ENCODE measurements at regions not wholly inside any gene's neighbourhood (a gene's known extent, or its start where the extent isn't known, plus 50 kb on each side); places are given as distances from the start of the nearest gene placed in this dataset.

DNA sequence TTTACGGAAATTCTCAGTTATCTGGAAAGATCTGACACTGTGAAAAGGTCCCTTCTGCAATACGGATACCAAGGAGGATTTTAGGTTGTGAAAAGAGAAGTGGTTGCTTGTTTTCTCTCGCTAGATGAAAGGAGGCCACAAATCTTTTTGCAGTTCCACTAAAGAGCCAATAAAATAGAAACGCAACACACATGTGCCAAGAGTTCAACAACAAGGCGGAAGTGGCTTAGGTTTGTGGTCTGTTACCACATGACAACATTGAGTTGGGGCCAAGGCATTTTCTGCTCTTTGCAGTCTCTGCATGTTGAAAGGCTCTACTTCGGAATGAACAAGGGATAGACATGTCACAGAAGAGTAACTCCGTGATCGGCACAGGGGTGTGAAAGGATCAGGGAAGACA, 115.7 kb upstream of the OSR1 start:
- Mint-ChIP-seq H3K4me1 (peaks cover 20 to 23% of the 10 kb centered on the region in 2 experiments), H3K36me3 (ENCODE audit: insufficient read depth in 1 of 3, low read depth in 3 of 3) (no peaks in the 10 kb centered on the region), H3K27ac (no peak overlapping the region; a peak in 2 of 7 replicates), H3K4me3 (no peak overlapping the region), H3K9me3 (no peaks in the 10 kb centered on the region), H3K27me3 (ENCODE audit: low read depth) (no peaks in the 10 kb centered on the region; the same call in 1 of the 2 replicates)
- H3K18ac ChIP-seq (ENCODE audit: insufficient read length, low read depth, low read length): no peak overlapping the region
- no peak overlapping the region for H2BK15ac ChIP-seq (ENCODE audit: low read depth, low read length)
- H3K23me2 ChIP-seq (ENCODE audit: insufficient read length, low read depth, low read length, poor library complexity, severe bottlenecking): no peaks in the 10 kb centered on the region
- no peaks in the 10 kb centered on the region for H3K9me3 ChIP-seq (ENCODE audit: control insufficient read depth, low read depth, low read length)
- no peaks in the 10 kb centered on the region for H3K79me2 ChIP-seq (ENCODE audit: insufficient read depth, low read length)
- no peak overlapping the region for H3K9ac ChIP-seq (ENCODE audit: extremely low read depth, insufficient read length, low read length)
- no peak overlapping the region for H3T11ph ChIP-seq (ENCODE audit: low read length)
- no peaks in the 10 kb centered on the region for H4K20me1 ChIP-seq (ENCODE audit: control insufficient read depth, insufficient read depth, insufficient read length)
- no peak overlapping the region for H4K5ac ChIP-seq (ENCODE audit: insufficient read length, low read depth, low read length)
- DNase-seq: no peak
- H3K4ac ChIP-seq (ENCODE audit: low read depth, low read length): no peak overlapping the region
- H3K4me1 ChIP-seq (ENCODE audit: insufficient read depth, low read length): no peaks in the 10 kb centered on the region
- no peak overlapping the region for H2BK120ac ChIP-seq (ENCODE audit: low read depth, low read length, poor library complexity, severe bottlenecking)
- no peaks in the 10 kb centered on the region for H3K79me1 ChIP-seq (ENCODE audit: insufficient read depth, low read depth, low read length, poor library complexity, severe bottlenecking)
- H3K27me3 ChIP-seq (ENCODE audit: insufficient read depth, low read length): no peaks in the 10 kb centered on the region
- H2AFZ ChIP-seq (ENCODE audit: low read length): no peak overlapping the region
- H3K4me2 ChIP-seq (ENCODE audit: insufficient read depth, insufficient read length, low read length): no peak overlapping the region
- no peak overlapping the region for H2AK5ac ChIP-seq (ENCODE audit: insufficient read length, low read length)
- no peak overlapping the region for H2BK20ac ChIP-seq (ENCODE audit: low read depth, low read length, poor library complexity, severe bottlenecking)
- no peak overlapping the region for H3K27ac ChIP-seq (ENCODE audit: insufficient read length, low read depth, low read length)
- WGBS (ENCODE audit: extremely low coverage, insufficient read length, low lambda C conversion rate): no CpG with 5 or more reads among the region's 8 CpGs
- no peak overlapping the region for H3K14ac ChIP-seq (ENCODE audit: insufficient read depth, low read length)
- H4K8ac ChIP-seq (replicated peaks; ENCODE audit: insufficient read length, low read depth, low read length): no peak overlapping the region
- H2BK5ac ChIP-seq (ENCODE audit: insufficient read length, low read length): no peak overlapping the region
- H2BK12ac ChIP-seq (ENCODE audit: insufficient read length, low read depth, low read length): no peak overlapping the region
- TF ChIP-seq, protein P1, sequence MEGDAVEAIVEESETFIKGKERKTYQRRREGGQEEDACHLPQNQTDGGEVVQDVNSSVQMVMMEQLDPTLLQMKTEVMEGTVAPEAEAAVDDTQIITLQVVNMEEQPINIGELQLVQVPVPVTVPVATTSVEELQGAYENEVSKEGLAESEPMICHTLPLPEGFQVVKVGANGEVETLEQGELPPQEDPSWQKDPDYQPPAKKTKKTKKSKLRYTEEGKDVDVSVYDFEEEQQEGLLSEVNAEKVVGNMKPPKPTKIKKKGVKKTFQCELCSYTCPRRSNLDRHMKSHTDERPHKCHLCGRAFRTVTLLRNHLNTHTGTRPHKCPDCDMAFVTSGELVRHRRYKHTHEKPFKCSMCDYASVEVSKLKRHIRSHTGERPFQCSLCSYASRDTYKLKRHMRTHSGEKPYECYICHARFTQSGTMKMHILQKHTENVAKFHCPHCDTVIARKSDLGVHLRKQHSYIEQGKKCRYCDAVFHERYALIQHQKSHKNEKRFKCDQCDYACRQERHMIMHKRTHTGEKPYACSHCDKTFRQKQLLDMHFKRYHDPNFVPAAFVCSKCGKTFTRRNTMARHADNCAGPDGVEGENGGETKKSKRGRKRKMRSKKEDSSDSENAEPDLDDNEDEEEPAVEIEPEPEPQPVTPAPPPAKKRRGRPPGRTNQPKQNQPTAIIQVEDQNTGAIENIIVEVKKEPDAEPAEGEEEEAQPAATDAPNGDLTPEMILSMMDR (conservative IDR thresholded peaks at IDR 0.05): no peak
- H4K91ac ChIP-seq (ENCODE audit: insufficient read length, low read depth, low read length): no peak overlapping the region
- no peak overlapping the region for H3K56ac ChIP-seq (ENCODE audit: insufficient read length, low read depth, low read length)
- no peak overlapping the region for H3K23ac ChIP-seq (ENCODE audit: insufficient read length, low read depth, low read length)

Measured in H9 (cell line).